ENCODE measurements at regions not wholly inside any gene's neighbourhood (a gene's known extent, or its start where the extent isn't known, plus 50 kb on each side); places are given as distances from the start of the nearest gene placed in this dataset.

DNA sequence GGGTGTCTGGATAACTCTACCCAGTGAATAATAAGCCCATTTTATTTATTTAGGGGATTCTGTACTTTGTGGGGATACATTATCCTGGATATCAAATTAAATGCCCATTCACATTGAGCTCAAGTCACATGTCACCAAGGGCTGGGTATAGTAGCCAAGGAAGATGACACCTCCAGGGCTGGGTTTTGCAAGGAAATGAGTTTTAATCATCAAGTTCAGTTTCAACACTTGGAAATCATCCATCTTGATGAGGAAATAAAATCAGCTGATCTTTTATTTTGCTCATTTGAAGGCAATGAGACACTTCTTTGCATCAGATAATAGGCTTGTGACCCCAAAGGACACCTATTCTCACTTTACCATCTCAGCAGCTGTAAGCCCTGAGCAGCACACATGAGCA lies 80.0 kb upstream of the TNR start:
- no peak for DNase-seq

DNA sequence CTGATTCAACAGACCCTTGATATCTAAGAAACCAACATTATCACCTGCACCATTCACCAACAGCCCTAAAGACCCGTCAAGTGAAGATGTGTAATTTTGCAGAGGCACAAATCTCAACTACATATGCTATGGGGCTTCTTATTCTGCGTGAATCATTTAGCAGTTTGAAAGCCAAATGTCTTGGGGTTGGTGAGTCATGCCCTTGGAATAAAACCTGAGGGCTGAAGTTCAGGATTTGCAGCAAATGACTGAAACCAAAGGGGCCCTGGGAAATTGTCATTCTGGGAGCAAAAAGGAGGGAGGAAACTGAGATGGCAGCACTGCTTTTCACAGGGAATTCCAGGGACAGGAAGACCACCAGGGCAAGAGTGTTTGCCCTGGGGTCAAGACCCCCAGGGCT lies 79.2 kb upstream of the TNR start:
- no peak for DNase-seq

DNA sequence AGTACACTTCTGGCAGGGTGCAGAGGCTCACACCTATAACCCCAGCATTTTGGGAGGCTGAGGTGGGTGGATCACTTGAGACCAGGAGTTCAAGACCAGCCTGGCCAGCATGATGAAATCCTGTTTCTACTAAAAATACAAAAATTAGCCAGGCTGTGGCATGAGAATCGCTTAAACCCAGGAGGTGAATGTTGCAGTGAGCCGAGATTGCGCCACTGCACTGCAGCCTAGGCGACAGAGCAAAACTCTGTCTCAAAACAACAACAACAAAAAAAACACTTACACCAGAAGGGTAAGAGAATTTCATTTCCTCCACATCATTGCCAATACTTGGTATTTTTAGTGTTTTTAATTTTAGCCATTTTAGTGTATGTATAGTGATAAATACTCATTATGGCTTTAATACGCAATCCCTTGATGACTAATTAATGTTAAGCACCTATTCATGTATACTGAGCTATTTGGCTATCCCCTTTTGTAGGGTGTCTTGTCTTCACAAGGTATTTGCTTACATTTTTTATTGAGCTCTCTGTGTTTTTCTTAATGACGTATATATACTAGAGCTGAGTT lies 77.1 kb upstream of the TNR start:
- DNase-seq = no peak

DNA sequence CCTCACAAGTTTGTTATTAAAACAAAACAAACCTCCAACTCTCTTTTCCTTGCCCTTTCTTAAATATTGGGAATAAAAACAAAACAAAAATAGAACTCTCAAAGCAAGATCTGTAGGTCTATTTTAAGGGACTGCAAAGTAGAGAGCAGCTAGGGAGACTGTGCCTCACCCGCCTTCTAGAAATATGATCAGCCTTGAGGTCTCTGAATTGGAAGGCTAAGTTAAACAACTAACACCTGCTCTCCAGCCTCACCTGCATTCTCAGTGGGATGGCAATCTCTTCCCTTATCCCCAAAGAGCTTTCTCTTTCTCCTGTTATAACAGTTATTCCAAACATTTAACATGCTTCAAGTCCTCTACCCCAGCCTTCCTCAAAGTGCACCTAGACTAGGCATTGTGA lies 75.5 kb upstream of the TNR start:
- no peak for DNase-seq

DNA sequence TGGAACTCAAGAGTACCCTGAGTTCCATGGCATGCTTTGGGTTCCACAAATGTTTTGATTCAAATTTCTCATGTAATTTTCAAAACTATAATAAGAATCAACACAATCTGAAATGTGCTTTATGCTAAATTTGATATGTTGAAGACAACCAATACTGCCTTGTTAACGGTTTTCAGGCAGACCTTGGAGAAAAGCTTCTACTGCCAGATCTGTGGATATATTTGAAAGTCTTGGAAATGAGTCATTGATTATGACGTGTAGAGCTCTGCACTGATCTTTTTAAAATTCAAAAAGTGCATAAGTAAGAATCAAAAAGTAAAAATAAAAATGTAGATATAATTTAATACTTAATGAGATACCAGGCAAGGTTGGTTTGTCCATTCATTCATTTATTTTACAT lies 74.0 kb upstream of the TNR start:
- DNase-seq = no peak

DNA sequence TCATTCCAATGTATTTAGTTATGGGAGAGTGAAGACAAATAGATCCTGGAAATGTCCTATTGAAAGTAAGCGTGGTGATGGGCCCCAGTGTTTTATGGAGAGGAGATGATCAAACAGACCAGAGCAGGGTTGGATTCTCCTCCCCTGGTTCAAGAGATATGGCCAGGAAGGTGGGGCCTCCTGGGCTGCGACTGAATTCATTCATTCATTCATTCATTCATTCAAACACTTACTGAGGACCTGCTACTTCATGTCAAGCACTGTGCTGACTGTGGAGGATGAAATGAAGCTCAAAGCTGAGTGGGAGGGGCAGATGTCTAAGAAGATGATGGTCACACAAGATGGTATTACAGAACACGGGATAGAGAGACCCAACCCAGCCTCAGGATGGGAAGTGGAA lies 71.5 kb upstream of the TNR start:
- DNase-seq = no peak

DNA sequence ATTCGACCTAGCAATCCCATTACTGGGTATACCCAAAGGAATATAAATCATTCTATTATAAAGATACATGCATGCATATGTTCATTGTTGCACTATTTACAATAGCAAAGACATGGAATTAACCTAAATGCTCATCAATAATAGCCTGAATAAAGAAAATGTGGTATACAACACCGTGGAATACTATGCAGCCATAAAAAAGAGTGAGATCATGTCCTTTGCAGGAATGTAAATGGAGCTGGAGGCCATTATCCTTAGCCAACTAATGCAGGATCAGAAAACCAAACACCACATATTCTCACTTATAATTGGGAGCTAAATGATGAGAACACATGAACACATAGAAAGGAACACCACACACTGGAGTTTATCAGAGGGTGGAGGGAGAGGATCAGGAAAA lies 69.5 kb upstream of the TNR start:
- no peak for DNase-seq

DNA sequence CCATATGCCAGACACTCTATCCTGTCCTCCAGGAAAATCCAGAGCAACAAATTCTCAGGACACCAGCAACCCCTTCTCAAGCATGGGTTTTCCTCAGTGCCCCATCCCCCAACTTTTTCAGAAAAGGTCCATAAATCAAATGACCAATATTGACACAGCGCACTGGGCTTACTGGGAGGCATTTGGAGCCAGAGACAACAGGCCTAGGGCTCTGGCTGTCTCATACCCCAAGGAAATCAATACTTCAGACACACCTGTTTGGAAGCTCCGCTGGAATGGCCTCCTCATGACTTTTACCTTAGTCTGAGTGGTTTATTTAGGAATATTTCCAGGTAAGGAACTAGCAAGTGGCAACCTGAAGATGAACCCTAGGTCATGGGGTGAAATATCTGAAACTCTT lies 66.9 kb upstream of the TNR start:
- no peak for DNase-seq

DNA sequence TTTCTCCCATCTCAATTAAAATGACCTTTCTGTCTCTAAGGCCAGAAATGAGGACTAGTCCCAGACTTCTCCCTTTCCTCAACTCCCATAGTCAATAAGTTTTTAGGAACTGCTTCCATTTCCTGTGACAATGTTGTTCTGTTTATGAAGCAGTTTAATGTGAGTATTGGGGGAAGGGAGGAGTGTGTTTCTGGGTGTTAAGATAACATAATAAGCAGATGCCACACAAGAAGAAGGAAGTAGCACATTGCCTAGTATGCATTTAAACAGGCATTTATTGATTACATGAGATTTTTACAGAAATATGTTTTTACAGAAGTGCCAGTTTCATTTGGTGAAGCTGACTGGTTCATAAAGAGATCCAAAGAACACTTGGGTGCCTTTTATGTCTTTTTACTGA lies 65.6 kb upstream of the TNR start:
- DNase-seq = peak; percentile 70

DNA sequence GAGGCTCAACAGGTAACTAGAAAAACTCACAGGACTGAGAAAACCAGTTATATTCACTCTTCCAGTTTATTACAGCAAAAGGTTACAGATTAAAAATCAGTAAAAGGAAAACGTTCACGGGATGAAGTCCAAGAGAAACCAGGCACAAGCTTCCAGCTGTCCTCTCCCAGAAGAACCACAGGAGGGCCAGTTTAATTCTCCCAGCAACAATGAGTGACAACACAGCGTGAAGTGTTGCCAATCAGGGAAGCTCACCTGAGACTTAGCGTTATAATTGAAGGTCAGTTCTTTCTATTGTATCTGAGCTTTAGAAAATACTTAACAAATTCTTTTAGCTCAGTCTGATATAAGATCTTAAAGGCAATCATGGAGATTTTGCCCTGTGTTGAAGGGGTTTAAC lies 65.2 kb upstream of the TNR start:
- no peak for DNase-seq

DNA sequence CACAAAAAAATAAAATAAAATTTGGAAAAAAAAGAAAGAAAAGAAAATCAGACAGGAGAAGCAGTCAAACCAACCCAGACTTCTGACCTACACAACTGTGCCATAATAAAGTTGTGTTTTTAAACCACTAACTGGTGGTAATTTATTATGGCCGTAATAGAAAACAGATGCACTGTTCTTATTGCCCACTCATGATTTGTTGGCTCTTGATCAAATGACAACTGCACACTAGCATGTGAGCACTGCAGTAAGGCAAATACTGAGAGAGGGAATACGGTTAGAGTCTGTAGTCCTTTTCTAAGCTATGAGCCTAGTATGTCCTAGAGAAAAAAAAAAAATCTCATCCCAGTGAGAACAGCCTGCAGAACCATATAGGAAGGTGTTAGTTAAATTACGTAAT lies 61.2 kb upstream of the TNR start:
- no peak for DNase-seq

DNA sequence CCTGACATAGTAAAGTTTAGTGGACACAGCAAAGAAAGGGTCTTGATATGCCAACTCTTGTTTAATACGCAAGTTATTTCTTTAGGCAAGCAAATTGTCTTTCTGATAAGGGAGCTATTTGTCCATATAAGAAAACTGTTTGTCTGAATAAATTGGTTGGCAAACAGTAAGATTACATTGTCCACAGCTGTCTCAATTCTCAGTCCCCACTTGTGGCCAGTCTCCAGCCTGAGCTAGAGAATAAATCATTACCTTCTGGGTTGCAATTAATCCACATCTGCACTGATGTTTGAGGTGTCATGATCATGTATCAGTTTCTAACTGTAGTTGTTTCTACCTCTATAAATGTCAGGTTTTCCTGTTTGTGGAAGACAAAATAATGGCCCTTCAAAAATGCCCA lies 60.0 kb upstream of the TNR start:
- no peak for DNase-seq

DNA sequence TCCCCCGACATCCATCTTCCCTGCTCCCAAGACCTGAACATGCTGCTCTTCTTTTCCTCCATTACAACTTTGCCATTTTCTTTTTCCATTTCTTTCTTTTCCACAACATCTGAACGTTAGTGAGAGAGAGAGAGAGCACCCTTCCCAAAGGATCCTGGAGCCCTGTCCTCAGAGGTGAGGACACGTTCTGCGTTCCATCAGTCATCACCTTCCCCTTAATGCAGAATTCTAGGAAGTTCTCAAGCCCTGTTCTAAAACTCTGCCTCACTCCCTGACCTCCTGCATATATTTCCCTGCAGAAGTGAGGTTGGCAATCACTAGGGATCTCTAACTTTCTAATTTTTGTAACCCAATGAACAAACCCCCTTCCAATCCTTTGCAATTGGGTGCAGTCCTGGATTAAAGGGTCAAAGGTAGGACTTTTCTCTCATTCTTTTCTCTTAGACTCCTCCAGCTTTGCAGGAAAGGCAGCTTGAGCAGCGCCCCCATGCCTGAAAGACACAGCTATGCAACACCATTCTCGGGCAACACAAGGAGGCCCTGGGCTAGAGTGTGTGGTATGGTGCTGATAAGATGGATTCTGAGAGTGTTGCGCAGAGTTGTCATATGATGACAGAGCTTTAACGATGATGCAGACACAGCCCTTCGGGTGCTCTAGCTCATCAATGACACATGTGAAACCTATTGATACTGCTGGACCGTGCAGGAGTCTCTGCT lies 59.2 kb upstream of the TNR start:
- DNase-seq = peak; percentile 27

DNA sequence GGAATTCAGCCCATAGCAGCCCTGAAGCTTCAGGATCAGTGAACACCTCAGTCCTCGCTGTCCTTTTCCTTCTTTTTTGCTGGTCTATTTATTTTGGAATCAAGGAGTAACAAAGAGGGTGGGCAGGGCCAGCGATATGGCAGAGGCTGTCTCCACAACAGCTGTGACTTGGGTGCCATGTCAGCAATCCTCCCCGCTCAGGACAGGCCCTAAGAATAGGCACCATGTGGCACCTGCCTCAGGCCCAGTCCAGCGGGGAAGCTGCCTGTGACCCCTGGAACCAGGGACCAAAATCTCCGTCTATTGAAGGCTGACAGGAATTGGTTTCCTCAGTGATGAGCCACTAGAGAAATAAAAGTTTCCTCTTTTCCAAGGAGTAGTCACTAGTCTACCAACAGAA lies 58.6 kb upstream of the TNR start:
- no peak for DNase-seq

DNA sequence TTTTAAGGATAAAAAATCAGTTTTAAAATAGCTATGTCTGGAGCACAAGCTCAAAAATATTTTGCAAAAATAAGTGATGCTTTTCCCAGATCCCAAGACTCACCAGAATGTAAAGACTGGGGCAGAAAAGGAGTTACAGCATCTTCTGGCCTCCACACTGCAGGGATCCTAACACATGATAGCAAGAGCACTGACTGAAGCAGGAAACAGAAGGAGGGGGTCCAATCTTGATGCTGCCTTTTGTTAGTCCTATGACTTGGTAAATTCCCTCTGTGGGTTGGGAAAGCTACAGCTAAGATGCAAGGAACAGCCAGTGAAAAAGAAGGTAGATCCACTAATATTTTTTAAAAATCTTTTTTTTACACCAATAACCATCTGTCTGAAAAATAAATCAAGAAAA lies 54.2 kb upstream of the TNR start:
- DNase-seq = no peak

DNA sequence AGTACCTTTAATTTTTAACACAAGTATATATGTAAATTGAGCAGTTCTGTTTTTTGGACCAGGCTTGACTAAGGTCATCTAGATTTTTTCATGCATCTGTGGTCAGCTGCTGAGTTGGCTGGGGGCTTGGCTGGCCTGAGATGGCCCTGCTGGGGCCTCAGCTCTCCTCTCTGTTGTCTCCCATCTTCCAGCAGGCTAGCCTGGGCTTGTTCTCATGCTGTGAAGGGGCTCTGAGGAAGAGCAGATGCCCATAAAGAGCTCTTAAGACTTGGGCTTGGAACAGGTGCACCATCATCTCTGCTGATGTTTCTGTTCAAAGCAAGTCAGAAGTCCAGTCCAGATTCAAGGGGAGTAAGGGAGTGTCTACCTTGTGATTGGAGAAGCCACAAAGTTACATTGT lies 51.2 kb upstream of the TNR start:
- DNase-seq = no peak

DNA sequence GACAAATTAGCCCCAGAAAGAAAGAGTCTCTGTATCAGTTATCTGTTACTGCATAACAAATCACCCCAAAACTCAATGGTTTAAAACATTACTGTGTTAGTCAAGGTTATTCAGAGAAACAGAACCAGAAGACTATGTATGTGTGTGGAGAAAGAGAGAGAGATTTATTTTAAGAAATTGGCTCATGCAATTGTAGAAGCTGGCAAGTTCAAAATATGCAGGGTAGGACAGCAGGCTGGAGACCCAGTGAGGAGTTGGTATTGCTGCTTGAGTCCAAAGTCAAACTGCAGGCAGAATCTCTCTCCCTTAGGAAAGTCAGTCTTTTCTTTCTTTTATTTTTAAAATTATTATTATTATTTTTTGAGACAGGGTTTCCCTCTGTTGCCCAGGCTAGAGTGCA lies 50.2 kb upstream of the TNR start:
- DNase-seq = no peak
